Heart left ventricle (tissue), 13 donors: ENCODE measurements at regions not wholly inside any gene's neighbourhood (a gene's known extent, or its start where the extent isn't known, plus 50 kb on each side); places are given as distances from the start of the nearest gene placed in this dataset.

ENCODE experiments used
- CTCF ChIP-seq, 12 donors: fragments of 200-600 bp; sonication (generic) in 4 of 12; IDR thresholded peaks; one replicate each; pipeline versions ENCODE4 v1.5.0 to v1.8.0; 2018 to 2022; ENCODE audit warnings: antibody characterized with exemption in 12 of 12, mild to moderate bottlenecking in 5 of 12
- POLR2A ChIP-seq, 2 donors: fragments of 450-650 bp; IDR thresholded peaks; one replicate each; pipeline ENCODE4 v1.6.1; 2017; ENCODE audit warnings: antibody characterized with exemption in 2 of 2, mild to moderate bottlenecking in 2 of 2, moderate library complexity in 2 of 2
- donor health status: ischemic (EF 13 %, LVEDD 7.1; RV severe dilation, severe dysfunction).
- donor health status: DM: no; HTN: yes; CAD: no.
- donor health status: DM: no; HTN: no; CAD: no.
- donor health status: ischemic (EF 25% LVEDD 6.9; RV normal size, moderate dysfunction).
- donor health status: ischemic (EF 25% LVEDD 5.7; RV mildly dilated, moderate dysfunction).
- donor health status: ischemic (EF 35%, LVEDD 5.7; RV mildly dilated, moderate dysfunction).
- donor health status: nonischemic (EF 11% LVEDD 7.7; RV severe dilation, severe dysfunction).
- donor health status: DM: yes; HTN: yes; CAD: no.
- donor health status: PGD.
- donor health status: ischemic (EF 29% LVEDD 5.4; RV normal size, mild dysfunction).
- donor health status: nonischemic (EF 23%, LVEDD 6.1; RV moderate dilation, normal function).

- TF ChIP-seq CTCF (IDR thresholded peaks at IDR 0.05) (no peak), POLR2A (IDR thresholded peaks at IDR 0.05) (no peak)
These were observed 154.1 kb upstream of the SPRED2 start for GRCh38 chr2:65586516-65586915.
